GM19025 (cell line): ENCODE measurements at regions not wholly inside any gene's neighbourhood (a gene's known extent, or its start where the extent isn't known, plus 50 kb on each side); places are given as distances from the start of the nearest gene placed in this dataset.

Source experiments
- ATAC-seq: cut with Tn5 transposase; IDR thresholded peaks from one replicate; pipeline ENCODE4 v1.9.1; 2021; ENCODE audit warnings: mild to moderate bottlenecking, low read depth, moderate library complexity; ENCODE audit not compliant: unreplicated experiment

GRCh38 chr17:77479372-77480198, 338.8 kb downstream of the SEC14L1 start:
- no peak for ATAC-seq

GRCh38 chr17:77480199-77480508, 339.4 kb downstream of the SEC14L1 start:
- no peak for ATAC-seq

- no peak for ATAC-seq
Measured at GRCh38 chr17:77480509-77481215, 339.9 kb downstream of the SEC14L1 start.

- no peak for ATAC-seq
Measured at GRCh38 chr17:77481476-77482374, 341.0 kb downstream of the SEC14L1 start.

GRCh38 chr17:77482375-77483127, 341.8 kb downstream of the SEC14L1 start:
- ATAC-seq: no peak

GRCh38 chr17:77483128-77483598, 342.4 kb downstream of the SEC14L1 start:
- no peak for ATAC-seq

- no peak for ATAC-seq
Measured at GRCh38 chr17:77484111-77484510, 343.3 kb downstream of the SEC14L1 start.

GRCh38 chr17:77485089-77485833, 344.5 kb downstream of the SEC14L1 start:
- ATAC-seq: no peak

GRCh38 chr17:77487211-77487629, 346.5 kb downstream of the SEC14L1 start:
- no peak for ATAC-seq

GRCh38 chr17:77487677-77488530, 347.1 kb downstream of the SEC14L1 start:
- ATAC-seq: no peak

- no peak for ATAC-seq
Measured at GRCh38 chr17:77488531-77489238, 347.9 kb downstream of the SEC14L1 start.

- no peak for ATAC-seq
Measured at GRCh38 chr17:77489239-77489892, 348.6 kb downstream of the SEC14L1 start.

GRCh38 chr17:77489893-77490255, 349.1 kb downstream of the SEC14L1 start:
- no peak for ATAC-seq

GRCh38 chr17:77490361-77491183, 349.8 kb downstream of the SEC14L1 start:
- ATAC-seq: no peak

GRCh38 chr17:77491921-77492445, 351.2 kb downstream of the SEC14L1 start:
- no peak for ATAC-seq

GRCh38 chr17:77492446-77493237, 351.9 kb downstream of the SEC14L1 start:
- no peak for ATAC-seq
